GM19043 (cell line): ENCODE measurements at regions not wholly inside any gene's neighbourhood (a gene's known extent, or its start where the extent isn't known, plus 50 kb on each side); places are given as distances from the start of the nearest gene placed in this dataset.
A peak's percentile ranks its signal among the peaks of the same experiment; 100 is the strongest.
"Not testable (repeated sequence)": the region's sequence is repeated elsewhere in the genome, so short reads cannot be mapped to it uniquely, and the experiment has no call there.

Source experiments
- ATAC-seq: cut with Tn5 transposase; IDR thresholded peaks from one replicate; pipeline ENCODE4 v1.9.1; 2021; ENCODE audit warnings: low read depth; ENCODE audit not compliant: unreplicated experiment

GRCh38 chr3:159332535-159333099 lies 530.8 kb downstream of the MFSD1 start:
- ATAC-seq = no peak

GRCh38 chr3:159339131-159339530 lies 537.3 kb downstream of the MFSD1 start:
- ATAC-seq = no peak

- ATAC-seq = no peak
Observed at GRCh38 chr3:159340877-159341500, 539.1 kb downstream of the MFSD1 start.

- no peak for ATAC-seq
Observed at GRCh38 chr3:159346271-159346903, 544.5 kb downstream of the MFSD1 start.

GRCh38 chr3:159348431-159348830 lies 546.6 kb downstream of the MFSD1 start:
- no peak for ATAC-seq

- ATAC-seq = peak; percentile 52
Observed at GRCh38 chr3:159356606-159357005, 554.8 kb downstream of the MFSD1 start.

GRCh38 chr3:159364511-159364910 lies 562.7 kb downstream of the MFSD1 start:
- ATAC-seq = no peak

GRCh38 chr3:159366476-159366875 lies 564.6 kb downstream of the MFSD1 start:
- no peak for ATAC-seq

GRCh38 chr3:159371961-159372360 lies 570.1 kb downstream of the MFSD1 start:
- ATAC-seq = no peak

- no peak for ATAC-seq
Observed at GRCh38 chr3:159378396-159379194, 576.7 kb downstream of the MFSD1 start.

GRCh38 chr3:159380891-159381290 lies 579.0 kb downstream of the MFSD1 start:
- ATAC-seq = no peak

- ATAC-seq = no peak
Observed at GRCh38 chr3:159390656-159391212, 588.9 kb downstream of the MFSD1 start.

GRCh38 chr3:159397683-159398082 lies 591.0 kb upstream of the IL12A start:
- not testable (repeated sequence) for ATAC-seq

- ATAC-seq = no peak
Observed at GRCh38 chr3:159401069-159401468, 587.6 kb upstream of the IL12A start.

GRCh38 chr3:159409711-159410110 lies 578.9 kb upstream of the IL12A start:
- ATAC-seq = not testable (repeated sequence)

- ATAC-seq = no peak
Observed at GRCh38 chr3:159413319-159413718, 575.3 kb upstream of the IL12A start.

- ATAC-seq = no peak
Observed at GRCh38 chr3:159416856-159417255, 571.8 kb upstream of the IL12A start.

GRCh38 chr3:159417761-159418160 lies 570.9 kb upstream of the IL12A start:
- no peak for ATAC-seq

- ATAC-seq = no peak
Observed at GRCh38 chr3:159418571-159419526, 569.8 kb upstream of the IL12A start.

GRCh38 chr3:159429702-159430101 lies 558.9 kb upstream of the IL12A start:
- ATAC-seq = no peak
